ENCODE measurements at regions not wholly inside any gene's neighbourhood (a gene's known extent, or its start where the extent isn't known, plus 50 kb on each side); places are given as distances from the start of the nearest gene placed in this dataset.
A peak's percentile ranks its signal among the peaks of the same experiment; 100 is the strongest.

- no peak for DNase-seq
Observed at GRCh38 chr4:181193131-181193930, 1049.9 kb upstream of the TENM3 start.

GRCh38 chr4:181194096-181194495 is 1049.1 kb upstream of the TENM3 start:
- DNase-seq = no peak

- no peak for DNase-seq
Observed at GRCh38 chr4:181200076-181200475, 1043.1 kb upstream of the TENM3 start.

GRCh38 chr4:181202240-181202639 is 1041.0 kb upstream of the TENM3 start:
- DNase-seq = peak; percentile 39

GRCh38 chr4:181204109-181204508 is 1039.1 kb upstream of the TENM3 start:
- DNase-seq = no peak

- DNase-seq = no peak
Observed at GRCh38 chr4:181213551-181213950, 1029.7 kb upstream of the TENM3 start.

GRCh38 chr4:181216501-181216900 is 1026.7 kb upstream of the TENM3 start:
- no peak for DNase-seq

GRCh38 chr4:181219783-181220416 is 1023.3 kb upstream of the TENM3 start:
- DNase-seq = no peak

- no peak for DNase-seq
Observed at GRCh38 chr4:181224852-181225251, 1018.4 kb upstream of the TENM3 start.

GRCh38 chr4:181225616-181226261 is 1017.5 kb upstream of the TENM3 start:
- DNase-seq = no peak

- DNase-seq = no peak
Observed at GRCh38 chr4:181234951-181235680, 1008.1 kb upstream of the TENM3 start.

GRCh38 chr4:181245326-181245725 is 997.9 kb upstream of the TENM3 start:
- DNase-seq = no peak

- no peak for DNase-seq
Observed at GRCh38 chr4:181249031-181249430, 994.2 kb upstream of the TENM3 start.

GRCh38 chr4:181254771-181255170 is 988.4 kb upstream of the TENM3 start:
- no peak for DNase-seq

- DNase-seq = no peak
Observed at GRCh38 chr4:181258569-181258968, 984.6 kb upstream of the TENM3 start.

- no peak for DNase-seq
Observed at GRCh38 chr4:181259081-181259709, 984.0 kb upstream of the TENM3 start.

GRCh38 chr4:181261279-181261678 is 981.9 kb upstream of the TENM3 start:
- peak; percentile 22 for DNase-seq

- no peak for DNase-seq
Observed at GRCh38 chr4:181264893-181265292, 978.3 kb upstream of the TENM3 start.

- no peak for DNase-seq
Observed at GRCh38 chr4:181265370-181265769, 977.8 kb upstream of the TENM3 start.

GRCh38 chr4:181271116-181271640 is 972.0 kb upstream of the TENM3 start:
- DNase-seq = no peak

- no peak for DNase-seq
Observed at GRCh38 chr4:181272422-181272821, 970.8 kb upstream of the TENM3 start.

GRCh38 chr4:181278941-181279340 is 964.3 kb upstream of the TENM3 start:
- no peak for DNase-seq

GRCh38 chr4:181281451-181281850 is 961.8 kb upstream of the TENM3 start:
- no peak for DNase-seq
